NCI-H446 (cell line): ENCODE measurements at regions not wholly inside any gene's neighbourhood (a gene's known extent, or its start where the extent isn't known, plus 50 kb on each side); places are given as distances from the start of the nearest gene placed in this dataset.

Experiments
- DNase-seq, 2 experiments: peaks; one replicate each; lab custom pipeline; 2025; lab: John Stamatoyannopoulos, UW

DNA sequence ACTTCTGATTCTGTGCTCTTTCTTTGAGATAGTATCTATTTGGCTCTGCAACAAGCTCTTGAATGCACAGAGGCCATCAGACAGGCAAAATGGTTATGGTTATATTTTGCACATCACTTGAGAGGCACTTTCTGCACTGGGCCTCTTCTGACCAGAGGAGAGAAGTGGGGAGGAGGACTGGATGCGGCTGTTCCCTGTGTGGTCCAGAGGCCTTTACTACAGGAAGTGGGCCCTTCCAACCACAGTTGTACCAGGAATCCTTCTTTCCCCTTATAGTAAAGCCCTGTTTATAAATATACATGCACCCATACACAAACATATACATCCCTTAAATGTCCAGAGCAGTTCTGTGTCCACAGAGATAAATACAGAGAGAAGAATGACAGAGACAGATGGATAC, 182.7 kb upstream of the HHIP start:
- no peak for DNase-seq

DNA sequence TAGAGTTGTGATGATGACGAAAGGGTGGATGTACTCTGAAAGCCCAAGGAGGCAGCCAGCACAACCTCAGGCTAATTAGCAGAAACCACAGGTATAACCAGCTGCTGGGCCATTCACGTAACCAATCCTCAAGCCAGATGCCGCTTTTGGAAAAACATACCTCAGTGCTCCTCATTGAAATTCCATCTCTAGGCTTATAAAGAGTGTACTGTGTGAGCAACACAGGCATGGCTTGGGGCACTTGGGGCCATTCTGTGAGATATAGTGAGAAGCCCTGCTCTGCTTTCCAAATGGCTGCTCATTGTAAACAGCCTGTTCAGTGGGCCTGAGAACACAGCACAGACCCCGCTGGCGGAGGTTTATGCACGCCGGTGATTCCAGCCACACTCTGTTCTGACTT, 182.1 kb upstream of the HHIP start:
- DNase-seq = no peak

DNA sequence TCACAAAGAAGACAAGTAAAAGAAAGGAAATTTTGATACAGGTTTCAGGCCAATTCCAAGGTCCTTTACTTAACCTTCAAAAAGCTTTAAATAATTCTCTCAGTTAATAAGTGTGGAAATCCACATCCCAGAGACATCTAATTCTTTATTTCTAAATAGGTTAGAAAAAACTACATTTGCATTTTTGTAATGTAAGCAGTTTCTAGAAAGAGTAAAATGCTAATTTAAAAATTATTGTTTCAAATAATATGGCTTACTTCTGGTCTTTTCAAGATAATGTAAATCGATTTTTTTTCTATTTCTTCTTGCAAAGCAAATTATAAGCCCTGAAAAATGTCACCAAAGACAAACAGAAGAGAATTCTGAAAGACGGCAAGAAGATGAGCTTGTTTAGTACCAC, 180.4 kb upstream of the HHIP start:
- DNase-seq = no peak

GRCh38 chr4:144480068-144480467, 165.9 kb upstream of the HHIP start:
- DNase-seq = no peak

DNA sequence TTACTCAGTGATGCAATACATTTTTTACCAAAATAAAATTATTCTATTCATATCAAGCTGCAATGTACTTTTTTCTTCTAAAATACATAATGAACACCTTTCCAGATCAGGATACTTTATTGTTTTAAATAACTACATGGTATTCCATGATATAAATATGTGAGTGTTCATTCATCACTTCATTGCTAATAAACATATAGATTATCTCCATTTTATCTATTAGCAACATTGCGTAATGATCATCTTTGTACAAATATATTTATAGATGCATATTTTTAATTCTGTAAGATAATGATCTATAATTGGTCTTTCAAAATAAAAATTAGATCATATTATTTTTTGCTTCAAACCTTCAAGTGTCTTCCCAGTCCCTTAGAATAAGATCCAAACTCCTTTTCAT, 156.1 kb upstream of the HHIP start:
- DNase-seq = no peak

DNA sequence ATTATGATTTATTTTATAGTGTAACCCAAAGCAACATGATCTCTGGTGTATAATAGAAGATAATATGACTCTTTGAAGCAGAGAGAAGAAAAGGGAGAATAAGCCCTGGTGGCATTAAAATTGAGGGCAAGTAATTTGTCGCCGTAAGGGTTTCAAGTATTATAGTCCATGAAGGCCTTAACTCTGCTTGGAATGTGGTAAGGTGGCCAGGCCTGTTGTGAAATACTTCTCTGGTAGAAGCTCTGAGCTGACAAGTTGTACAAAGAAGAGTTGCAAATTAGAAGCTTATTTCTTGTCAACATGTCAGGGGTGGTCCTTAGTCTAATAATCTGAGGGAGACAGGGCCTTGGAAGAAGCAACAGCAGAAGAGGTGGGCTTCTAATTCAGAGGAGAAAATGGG, 151.7 kb upstream of the HHIP start:
- DNase-seq = no peak

DNA sequence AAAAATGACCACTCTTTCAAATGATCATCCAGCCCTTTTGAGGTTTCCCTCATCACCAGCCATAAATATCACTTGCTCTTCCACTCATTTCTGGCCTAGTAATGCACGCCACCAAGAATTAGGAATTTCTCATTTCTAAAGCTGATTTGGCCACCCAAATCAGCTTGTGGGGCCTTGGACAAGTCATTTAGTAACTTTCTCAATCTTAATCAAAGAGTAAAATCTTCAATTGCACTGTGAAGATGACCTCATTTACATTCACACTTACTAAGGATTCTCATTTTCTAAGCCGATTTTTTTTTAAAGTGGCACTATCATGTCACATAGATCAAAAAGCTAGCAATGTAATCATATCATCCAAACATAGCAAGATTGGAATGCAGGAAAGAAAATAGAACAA, 150.0 kb upstream of the HHIP start:
- DNase-seq = no peak

DNA sequence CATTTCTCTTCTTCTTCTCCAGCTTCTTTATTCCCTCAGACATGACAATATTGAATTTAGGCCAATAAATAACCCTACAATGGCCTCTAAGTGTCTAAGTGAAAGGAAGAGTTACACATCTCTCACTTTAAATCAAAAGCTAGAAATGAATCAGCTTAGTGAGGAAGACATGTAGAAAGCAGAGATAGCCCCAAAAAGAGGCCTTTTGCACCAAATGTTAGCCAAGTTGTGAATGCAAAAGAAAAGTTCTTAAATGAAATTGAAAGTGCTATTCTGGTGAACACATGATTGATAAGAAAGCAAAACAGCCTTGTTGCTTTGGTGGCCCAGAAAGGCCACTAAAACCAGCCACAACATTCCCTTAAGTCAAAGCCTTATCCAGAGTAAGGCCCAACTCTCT, 146.2 kb upstream of the HHIP start:
- DNase-seq = no peak

DNA sequence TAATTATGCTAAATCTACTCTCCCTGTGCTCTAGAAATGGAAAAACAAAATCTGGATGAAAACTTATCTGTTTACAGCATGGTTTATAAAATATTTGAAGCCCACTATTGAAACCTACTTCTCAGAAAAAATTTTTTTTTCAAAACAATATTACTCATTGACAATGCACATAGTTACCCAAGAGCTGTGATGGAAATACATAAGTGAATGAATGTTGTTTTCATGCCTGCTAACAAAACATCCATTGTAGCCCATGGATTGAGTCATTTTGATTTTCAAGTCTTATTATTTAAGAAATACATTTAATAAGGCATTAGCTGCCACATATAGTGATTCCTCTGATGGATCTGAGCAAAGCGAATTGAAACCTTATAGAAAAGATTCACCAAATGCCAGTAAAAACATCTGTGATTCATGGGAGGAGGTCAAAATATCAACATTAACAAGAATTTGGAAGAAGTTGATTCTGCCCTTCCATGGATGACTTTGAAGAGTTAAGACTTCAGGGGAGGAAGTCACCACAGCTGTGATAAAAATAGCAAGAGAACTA, 144.7 kb upstream of the HHIP start:
- no peak for DNase-seq

DNA sequence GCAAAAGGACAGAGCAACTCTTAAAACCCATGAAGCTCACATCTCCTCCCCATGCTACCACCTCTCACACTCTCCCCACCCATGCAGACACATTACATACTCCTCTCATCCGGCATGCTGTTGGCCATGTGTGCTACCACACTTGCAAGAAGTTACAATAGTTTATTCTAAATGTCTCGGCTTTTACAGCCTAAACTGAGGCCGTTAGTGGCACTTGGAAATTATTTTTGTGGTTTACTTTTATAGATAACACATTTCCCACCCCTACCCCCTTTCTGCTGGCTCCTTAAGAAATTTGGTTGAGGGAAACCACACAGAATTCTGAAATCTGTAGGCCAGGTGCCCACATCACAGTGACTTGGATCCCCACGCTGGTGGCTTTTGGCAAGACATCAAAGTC, 141.1 kb upstream of the HHIP start:
- DNase-seq = no peak

DNA sequence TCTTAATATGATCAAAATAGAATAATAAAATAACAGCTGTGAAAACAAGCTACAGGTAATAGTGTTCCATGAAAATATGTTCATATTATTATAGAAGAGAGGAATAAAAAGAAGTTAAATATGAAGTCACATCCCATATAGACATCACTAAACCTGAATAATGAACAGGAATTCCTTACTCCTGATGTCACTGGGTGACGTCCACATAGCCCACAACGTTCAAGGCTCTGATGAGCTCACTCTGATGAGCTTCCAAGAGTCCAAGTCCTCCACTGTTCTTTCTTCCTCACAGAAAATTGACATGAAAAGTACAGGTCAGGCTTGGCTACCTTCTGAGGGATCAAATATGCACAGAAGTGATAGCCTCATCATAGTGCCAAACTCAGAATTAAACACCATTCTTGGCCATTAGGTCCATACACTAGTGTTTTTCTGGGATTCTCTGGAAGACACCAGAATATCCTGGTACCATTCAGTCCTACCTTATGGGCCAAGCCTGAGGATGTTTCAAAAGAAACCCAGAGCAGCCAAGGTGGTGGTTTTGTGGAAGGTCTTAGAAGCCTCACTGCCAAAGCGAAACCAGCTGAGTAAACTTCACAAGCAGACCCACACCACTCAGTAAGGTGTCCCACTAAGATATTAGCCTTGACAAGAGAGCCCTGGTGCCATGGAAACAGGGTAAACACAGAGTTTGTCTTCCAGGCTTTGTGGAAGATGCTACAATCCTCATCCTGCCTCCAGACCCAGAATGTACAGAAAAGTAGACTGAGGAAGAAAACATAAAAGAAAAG, 138.4 kb upstream of the HHIP start:
- DNase-seq = no peak

DNA sequence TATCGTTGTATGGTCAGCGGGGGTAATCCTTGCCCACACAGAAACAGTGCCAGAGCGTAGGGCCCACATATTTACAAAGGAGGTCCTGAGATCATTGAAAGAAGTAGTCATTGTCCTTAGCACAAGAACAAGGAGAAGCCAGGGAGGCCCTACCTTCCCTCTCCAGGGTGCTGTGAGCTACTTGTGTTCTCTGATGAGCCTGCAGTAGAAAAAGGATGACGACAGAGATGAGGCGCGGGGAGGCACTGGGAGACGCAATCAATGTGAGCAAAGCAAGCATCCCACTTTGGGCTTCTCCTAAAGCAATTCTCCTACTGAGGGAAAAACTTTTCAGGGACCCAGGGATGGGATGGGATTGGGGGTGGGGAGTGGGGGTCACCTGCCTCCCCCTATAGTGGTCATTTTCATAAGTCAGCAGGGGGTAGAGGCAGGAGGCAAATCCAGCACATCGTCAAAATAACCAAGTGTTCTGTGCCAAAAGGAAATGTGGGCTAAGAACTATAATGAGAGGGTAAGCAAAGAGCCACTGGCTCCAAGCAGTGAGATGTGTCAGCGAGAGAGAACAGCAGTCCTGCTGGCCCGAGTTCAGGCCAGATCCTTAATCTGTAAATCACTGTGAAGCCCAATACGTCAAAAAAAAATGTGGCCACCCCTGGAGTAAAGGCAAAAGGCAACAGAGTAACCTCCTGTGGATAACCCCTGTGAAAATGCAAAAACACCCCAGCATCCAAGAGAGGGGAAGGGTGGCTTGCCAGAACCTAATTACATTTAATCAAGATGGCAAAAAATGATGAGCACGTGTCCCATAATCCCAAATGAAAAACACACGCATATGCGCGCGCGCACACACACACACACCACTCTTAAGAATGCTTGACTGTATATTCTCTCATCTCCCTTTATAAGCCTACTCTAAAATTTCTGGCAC, 136.6 kb upstream of the HHIP start:
- no peak for DNase-seq

GRCh38 chr4:144514736-144515135, 131.2 kb upstream of the HHIP start:
- DNase-seq = no peak

DNA sequence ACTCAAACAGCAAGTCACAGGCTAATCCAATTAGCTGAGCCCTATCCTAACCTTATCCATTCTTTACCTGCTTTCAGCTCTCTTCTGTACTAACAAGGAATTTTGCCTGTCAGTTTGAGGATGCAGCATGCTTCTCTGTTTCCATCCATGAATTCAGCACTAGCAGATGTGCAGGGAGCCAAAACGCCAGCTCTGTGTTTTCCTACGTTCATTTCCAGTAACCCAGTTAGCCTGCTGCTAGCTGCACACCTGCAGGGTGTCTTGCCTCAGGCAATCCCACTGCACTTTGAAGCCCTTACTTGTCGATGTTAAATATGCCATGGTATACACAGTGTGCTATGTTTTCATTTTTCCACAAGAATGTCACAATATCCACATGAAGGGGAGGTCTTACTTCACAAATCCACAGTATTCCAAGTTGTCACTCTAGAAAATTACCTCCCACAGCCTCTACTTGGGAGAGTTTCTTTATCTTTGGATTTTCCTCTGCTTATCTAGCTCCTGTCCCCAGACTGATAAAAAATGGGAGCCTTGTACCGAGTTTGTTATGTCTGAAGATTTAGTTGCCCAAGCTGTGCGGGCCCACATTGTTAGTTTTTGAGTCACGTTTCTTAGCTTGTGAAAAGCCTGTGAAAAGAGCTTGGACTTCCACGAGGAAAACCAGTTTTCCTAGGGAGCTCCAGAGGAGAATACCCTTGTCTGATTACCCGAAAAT, 127.6 kb upstream of the HHIP start:
- no peak for DNase-seq

GRCh38 chr4:144531841-144532240, 114.1 kb upstream of the HHIP start:
- DNase-seq = no peak

DNA sequence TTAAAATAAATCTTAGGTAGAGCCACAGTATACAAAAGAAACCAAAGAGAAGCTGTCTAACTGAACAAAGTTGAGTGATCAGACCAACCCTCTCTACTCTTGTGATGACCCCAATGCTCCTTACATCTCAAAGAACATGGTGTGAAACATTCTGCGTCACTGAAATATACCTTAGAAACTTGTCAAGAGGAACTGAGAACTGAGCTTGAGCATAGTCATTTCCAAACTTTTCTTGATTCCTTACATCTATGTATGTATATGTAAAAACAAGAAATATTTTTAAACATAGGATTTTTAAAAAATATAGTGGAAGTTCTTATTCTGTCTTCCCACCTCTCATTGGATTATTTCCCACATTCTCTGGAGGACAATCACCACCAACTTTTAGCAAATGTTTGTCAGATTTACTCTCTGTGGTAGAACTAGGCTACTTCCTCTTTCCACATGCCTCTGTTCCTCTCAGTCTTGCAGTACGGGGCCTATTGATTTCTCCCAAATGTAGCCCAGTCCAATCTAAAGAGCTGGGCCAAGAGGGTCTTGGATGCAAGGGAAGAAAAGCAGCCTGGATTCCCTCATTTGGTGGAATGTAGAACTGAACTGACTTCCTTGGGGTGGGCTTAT, 98.2 kb upstream of the HHIP start:
- no peak for DNase-seq

DNA sequence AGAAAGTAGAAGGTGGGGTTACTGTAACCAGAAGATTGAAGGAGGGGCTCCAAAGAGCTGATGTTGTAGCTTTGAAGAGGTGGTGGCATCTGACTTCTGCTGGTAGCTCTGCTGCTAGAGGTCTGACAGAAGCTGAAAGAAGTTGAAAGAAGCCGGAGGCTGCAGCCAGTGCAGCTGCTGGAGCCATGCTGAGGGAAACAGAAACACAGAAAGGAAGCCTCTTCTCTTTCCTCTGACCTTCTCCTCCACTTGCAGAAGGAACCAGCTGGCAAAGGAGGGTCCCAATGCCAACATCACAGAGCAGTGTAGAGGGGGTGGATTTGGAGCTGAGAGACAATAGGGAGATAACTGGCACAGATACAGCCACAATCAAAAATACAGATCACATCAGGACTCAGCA, 89.3 kb upstream of the HHIP start:
- no peak for DNase-seq

DNA sequence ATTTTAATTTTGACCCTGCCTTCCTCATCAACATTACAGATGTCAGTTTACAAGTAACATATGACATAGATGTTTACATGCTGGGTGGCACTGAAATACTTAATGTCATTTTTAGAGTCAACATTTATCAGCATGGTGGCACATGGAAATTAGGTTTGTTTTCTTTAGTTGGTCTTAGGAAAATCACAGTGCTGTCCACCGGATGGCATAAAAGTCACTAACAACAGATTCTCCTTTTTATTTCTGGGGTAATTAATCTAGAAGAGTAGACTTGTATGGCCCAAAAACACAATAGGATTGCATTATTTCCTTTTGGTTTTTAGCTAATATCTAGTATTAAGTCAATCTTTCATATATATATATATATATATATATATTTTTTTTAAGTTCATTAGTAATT, 88.6 kb upstream of the HHIP start:
- no peak for DNase-seq

DNA sequence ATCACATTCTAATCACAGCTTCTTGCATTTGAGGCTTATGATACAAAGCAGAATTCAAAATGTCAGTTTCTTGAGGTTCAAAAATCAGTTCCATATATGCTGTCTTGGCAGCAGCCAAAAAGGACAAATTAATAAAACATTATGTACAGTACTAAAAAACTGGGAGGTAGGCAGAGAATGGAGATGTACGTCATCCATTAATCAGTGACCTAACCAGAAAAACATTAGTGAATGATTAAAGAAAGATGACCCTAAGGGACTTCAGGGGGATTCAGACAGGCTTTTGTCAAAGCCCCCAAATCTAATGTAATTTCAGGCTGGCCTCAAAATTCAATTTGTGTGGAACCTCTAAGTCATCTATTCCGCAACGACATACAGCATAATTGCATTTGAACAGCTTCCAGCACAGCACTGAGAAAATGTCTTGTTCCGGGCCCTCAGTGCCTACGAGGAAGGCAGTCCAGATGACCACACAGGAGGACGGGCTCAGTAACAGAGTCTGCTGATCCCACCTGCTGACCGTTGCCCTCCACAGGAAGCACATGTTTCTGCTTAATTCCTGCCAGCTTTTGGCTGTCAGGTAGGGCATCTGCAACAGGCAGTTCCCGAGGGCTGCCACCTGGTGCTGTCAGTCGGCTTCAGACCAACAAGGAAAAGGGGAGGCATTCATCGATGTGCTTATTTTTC, 83.8 kb upstream of the HHIP start:
- DNase-seq = no peak

DNA sequence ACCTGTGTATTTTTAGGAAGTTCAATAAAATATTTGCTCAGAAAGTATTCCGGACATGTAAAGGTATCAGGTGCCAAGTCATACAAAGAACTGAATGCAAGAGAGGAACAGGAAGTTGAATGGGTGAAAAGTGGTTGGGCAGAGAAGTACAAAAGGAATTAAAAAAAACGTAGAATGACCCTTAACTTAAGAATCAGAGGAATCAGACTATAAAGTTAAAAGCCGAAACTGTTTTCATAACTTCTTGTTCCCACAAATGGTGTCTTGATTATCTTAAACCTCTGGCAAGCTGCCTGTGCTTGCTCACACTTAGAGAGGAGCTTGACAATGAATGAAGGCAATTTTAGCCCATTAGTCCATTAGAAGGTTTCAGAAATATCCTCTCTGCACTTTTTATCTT, 81.6 kb upstream of the HHIP start:
- DNase-seq = no peak

DNA sequence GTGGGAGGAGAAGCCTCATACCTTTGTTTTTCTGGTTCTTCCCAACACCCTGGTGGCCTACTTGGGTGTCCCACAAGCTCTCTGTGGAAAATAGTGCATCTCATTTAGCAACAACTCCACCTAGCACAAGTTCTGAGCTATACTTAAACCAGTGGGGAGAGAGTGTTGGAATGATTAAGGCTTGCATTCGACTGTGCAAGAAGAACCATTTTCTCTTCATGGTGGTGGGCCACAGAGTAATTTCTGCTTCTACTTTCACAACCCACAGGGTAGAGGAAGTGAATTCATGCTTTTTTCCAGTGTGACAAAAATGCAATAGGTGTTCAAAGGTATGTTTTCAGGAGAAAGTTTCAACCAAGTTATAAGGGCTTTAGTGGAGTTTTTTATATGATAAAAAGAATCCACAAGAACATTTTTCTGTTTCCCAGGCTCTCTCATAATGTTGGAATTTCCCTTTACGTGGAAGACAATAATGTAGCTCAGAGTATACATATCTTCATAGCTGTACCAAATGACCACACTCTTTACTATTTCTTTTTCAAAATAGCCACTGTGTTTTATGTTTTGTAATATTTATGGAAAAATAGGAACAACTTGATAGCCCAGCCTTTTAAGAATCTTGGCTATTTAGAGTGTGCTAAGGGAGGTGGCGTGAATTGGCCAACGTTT, 80.3 kb upstream of the HHIP start:
- no peak for DNase-seq
